Suprapubic skin (tissue), 4 donors: ENCODE measurements at regions not wholly inside any gene's neighbourhood (a gene's known extent, or its start where the extent isn't known, plus 50 kb on each side); places are given as distances from the start of the nearest gene placed in this dataset.

Source experiments
- EP300 ChIP-seq: sonication (generic); formaldehyde crosslinking; IDR thresholded peaks from one replicate; pipeline ENCODE4 v1.6.1; 2017; ENCODE audit warnings: antibody characterized with exemption
- POLR2A ChIP-seq, 2 donors: fragments of 450-650 bp; IDR thresholded peaks; one replicate each; pipeline ENCODE4 v1.6.1; 2017; ENCODE audit warnings: antibody characterized with exemption in 2 of 2, mild to moderate bottlenecking in 2 of 2, moderate library complexity in 2 of 2
- POLR2AphosphoS5 ChIP-seq, 3 donors: sonication (generic); formaldehyde crosslinking; IDR thresholded peaks; one replicate each; pipeline ENCODE4 v1.6.1; 2017; ENCODE audit warnings: antibody characterized with exemption in 3 of 3
- TF ChIP-seq, protein P1 (sequence below), 2 donors: fragments of 200-600 bp in 1 of 2; fragments of 450-650 bp in 1 of 2; sonication (generic) in 1 of 2; IDR thresholded peaks; one replicate each; pipeline ENCODE4 v1.5.1; 2016 to 2019; ENCODE audit warnings: antibody characterized with exemption in 2 of 2, mild to moderate bottlenecking in 1 of 2, moderate library complexity in 1 of 2

DNA sequence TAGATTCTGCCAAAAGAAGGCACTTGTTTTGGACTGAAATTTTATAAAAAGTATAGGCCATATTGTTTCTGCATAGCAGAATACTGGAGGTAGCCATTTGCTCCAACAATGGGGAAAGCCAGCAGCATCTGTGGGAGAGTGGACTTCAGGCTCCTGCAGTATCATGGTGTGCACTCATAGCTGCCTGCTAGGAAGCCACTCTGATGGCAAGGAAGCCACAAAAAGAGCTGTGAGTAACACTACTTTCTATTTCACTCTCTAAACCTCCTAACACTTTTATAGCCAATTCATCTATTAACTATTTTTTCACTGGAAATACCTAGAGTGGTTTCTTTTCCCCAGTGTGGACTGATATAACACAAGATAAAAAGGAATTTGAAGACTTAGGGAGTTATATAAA lies 144.4 kb upstream of the KCNJ3 start:
- TF ChIP-seq, protein P1, sequence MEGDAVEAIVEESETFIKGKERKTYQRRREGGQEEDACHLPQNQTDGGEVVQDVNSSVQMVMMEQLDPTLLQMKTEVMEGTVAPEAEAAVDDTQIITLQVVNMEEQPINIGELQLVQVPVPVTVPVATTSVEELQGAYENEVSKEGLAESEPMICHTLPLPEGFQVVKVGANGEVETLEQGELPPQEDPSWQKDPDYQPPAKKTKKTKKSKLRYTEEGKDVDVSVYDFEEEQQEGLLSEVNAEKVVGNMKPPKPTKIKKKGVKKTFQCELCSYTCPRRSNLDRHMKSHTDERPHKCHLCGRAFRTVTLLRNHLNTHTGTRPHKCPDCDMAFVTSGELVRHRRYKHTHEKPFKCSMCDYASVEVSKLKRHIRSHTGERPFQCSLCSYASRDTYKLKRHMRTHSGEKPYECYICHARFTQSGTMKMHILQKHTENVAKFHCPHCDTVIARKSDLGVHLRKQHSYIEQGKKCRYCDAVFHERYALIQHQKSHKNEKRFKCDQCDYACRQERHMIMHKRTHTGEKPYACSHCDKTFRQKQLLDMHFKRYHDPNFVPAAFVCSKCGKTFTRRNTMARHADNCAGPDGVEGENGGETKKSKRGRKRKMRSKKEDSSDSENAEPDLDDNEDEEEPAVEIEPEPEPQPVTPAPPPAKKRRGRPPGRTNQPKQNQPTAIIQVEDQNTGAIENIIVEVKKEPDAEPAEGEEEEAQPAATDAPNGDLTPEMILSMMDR (IDR thresholded peaks at IDR 0.05): no peak
- no peak for TF ChIP-seq EP300
- TF ChIP-seq POLR2A (IDR thresholded peaks at IDR 0.05): no peak
- TF ChIP-seq POLR2AphosphoS5 (IDR thresholded peaks at IDR 0.05): no peak
